ENCODE measurements at regions not wholly inside any gene's neighbourhood (a gene's known extent, or its start where the extent isn't known, plus 50 kb on each side); places are given as distances from the start of the nearest gene placed in this dataset.
"Not testable (repeated sequence)": the region's sequence is repeated elsewhere in the genome, so short reads cannot be mapped to it uniquely, and the experiment has no call there.

DNA sequence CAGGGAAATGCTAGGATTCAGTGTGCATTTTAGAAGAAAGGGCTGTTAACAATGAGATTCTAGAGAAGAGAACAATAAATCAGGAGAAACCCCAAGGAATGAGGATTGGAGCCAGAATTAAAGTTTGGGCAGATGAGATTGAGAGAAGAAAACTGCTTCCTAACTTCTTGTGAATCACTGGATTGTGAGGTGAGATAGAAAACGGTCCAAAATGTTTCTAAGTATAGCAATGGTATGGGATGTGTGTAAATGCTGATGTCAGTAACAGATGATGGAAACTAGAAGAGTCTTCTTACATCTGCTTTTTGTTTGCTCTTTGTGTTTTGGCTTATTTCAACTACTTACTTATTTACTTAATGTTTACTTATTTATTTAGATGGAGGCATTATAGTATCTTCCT lies 123.0 kb downstream of the KCNJ2 start:
- intact Hi-C loops (cut with DNase I; ENCODE audit: low total_unique reads), result no loop called here
- no peaks in the 10 kb centered on the region for H3K4me1 ChIP-seq
- no peak for DNase-seq

DNA sequence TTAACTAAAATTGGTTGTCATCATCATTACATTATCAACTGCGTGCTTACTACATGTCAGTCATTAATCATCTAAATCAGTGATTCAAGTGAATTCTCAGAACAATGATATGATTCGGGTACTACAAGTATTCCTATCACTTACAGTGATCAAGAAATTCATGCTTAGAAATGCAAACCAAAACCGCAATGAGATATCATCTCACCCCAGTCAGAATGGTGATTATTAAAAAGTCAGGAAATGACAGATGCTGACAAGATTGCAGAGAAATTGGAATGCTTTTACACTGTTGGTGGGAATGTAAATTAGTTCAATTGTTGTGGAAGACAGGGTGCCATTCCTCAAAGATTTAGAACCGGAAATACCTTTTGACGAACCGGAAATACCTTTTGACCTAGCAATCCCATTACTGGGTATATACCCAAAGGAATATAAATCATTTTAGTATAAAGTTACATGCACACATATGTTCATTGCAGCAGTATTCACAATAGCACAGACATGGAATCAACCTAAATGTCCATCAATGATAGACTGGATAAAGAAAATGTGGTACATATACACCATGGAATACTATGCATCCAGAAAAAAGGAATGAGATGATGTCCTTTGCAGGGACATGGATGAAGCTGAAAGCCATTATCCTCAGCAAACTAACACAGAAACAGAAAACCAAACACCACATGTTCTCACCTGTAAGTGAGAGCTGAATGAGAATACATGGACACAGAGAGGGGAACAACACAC lies 124.4 kb downstream of the KCNJ2 start:
- H3K27me3 ChIP-seq; H3K9me3 ChIP-seq; DNase-seq; H3K36me3 ChIP-seq; intact Hi-C loops (cut with DNase I; ENCODE audit: low total_unique reads); H3K27ac ChIP-seq; H3K4me3 ChIP-seq; H3K4me1 ChIP-seq: not testable (repeated sequence)

More for the DNA sequence above, 123.0 kb downstream of the KCNJ2 start:
- Histone ChIP-seq H3K36me3 (no peaks in the 10 kb centered on the region), H3K9me3 (no peaks in the 10 kb centered on the region), H3K27me3 (no peaks in the 10 kb centered on the region), H3K4me3 (no peak overlapping the region), H3K27ac (no peak overlapping the region)
- TF ChIP-seq, protein P1, sequence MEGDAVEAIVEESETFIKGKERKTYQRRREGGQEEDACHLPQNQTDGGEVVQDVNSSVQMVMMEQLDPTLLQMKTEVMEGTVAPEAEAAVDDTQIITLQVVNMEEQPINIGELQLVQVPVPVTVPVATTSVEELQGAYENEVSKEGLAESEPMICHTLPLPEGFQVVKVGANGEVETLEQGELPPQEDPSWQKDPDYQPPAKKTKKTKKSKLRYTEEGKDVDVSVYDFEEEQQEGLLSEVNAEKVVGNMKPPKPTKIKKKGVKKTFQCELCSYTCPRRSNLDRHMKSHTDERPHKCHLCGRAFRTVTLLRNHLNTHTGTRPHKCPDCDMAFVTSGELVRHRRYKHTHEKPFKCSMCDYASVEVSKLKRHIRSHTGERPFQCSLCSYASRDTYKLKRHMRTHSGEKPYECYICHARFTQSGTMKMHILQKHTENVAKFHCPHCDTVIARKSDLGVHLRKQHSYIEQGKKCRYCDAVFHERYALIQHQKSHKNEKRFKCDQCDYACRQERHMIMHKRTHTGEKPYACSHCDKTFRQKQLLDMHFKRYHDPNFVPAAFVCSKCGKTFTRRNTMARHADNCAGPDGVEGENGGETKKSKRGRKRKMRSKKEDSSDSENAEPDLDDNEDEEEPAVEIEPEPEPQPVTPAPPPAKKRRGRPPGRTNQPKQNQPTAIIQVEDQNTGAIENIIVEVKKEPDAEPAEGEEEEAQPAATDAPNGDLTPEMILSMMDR (IDR thresholded peaks at IDR 0.05), result no peak

DNA sequence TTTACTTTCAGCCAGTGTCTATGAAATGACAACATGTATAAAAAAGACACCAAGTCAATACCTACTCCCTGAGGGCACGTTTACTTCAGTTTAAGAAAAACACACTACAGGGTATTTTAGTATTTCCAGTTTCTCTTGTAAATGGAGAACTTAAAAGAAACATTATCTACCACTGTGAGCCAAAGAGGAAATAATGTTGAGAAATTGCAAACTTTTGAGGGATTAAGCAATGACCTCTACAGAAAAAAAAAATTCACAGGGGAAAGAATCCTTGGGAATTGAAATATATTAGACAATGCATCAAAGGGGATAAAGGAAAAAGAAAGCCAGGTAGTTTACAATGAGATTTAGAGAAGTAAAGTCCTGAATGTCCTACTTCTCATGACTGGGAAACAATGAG lies 126.0 kb downstream of the KCNJ2 start:
- DNase-seq, result no peak
- intact Hi-C loops (cut with DNase I; ENCODE audit: low total_unique reads), result no loop called here
- Histone ChIP-seq H3K9me3 (no peaks in the 10 kb centered on the region), H3K4me3 (no peak overlapping the region), H3K36me3 (no peaks in the 10 kb centered on the region), H3K27ac (no peak overlapping the region), H3K4me1 (no peaks in the 10 kb centered on the region), H3K27me3 (no peaks in the 10 kb centered on the region)
- TF ChIP-seq, protein P1 (IDR thresholded peaks at IDR 0.05), result no peak

DNA sequence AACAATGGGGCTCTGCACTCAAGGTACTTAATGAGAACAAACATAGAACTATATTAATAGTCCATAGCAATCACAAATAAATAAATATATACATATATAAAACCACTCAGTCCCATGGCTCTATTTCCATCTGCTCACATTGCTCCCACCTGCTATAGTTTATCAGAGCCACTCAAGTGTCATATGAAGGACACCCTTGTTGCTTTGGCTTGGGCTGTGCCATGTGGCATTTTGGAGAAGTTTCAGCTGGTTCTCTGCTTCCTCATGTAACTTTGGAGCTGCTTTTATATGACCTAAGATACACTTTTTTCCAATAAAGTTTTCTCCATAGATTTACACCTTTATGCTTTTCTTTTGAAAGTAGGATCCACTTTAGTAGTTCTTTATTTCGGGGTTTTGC lies 126.4 kb downstream of the KCNJ2 start:
- no peaks in the 10 kb centered on the region for H3K4me1 ChIP-seq
- intact Hi-C loops (cut with DNase I; ENCODE audit: low total_unique reads), result no loop called here
- no peak overlapping the region for H3K27ac ChIP-seq
- no peaks in the 10 kb centered on the region for H3K27me3 ChIP-seq
- DNase-seq, result peak in 1 of 2 donors; percentile 23
- TF ChIP-seq, protein P1 (IDR thresholded peaks at IDR 0.05), result no peak
- no peak overlapping the region for H3K4me3 ChIP-seq
- H3K36me3 ChIP-seq, result no peaks in the 10 kb centered on the region
- H3K9me3 ChIP-seq, result no peaks in the 10 kb centered on the region

DNA sequence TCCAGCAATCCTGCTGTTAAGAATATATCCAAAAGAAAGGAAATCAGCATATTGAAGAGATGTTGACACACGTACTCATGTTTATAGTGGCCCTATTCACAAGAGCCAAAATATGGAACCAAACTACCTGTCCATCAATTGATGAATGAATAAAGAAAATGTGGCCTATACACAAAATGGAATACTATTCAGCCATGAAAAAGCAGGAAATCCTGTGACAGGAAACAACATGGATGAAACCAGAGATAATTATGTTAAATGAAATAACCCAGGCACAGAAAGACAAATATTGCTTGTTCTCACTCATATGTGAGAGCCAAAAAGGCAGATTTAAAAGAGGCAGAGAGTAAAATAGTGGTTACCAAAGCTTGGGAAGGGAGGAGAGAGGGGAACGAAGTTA lies 127.1 kb downstream of the KCNJ2 start:
- DNase-seq, result no peak
- H3K36me3 ChIP-seq, result no peaks in the 10 kb centered on the region
- H3K27ac ChIP-seq, result no peak overlapping the region
- no peaks in the 10 kb centered on the region for H3K9me3 ChIP-seq
- no peaks in the 10 kb centered on the region for H3K4me1 ChIP-seq
- H3K4me3 ChIP-seq, result no peak overlapping the region
- H3K27me3 ChIP-seq, result no peaks in the 10 kb centered on the region
- intact Hi-C loops (cut with DNase I; ENCODE audit: low total_unique reads), result no loop called here
- TF ChIP-seq, protein P1 (IDR thresholded peaks at IDR 0.05), result no peak

DNA sequence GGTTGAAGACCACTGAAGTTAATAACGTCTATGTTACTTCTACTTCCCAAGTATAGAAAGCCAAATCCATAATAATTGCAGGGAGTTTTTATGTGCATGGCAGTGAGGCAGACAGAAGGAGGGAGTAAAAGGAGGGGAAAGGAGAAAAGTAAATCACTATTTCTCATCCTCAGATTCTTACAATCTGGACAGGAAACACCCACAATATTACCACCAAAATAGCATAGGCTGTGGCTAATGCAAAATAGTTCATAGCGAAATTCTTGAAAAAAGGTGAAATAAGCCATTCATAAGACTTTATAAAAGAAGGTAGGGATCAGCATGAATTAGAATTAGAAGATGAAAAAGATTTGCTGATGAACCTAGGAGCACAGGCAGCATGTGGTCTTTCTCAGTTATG lies 128.1 kb downstream of the KCNJ2 start:
- no peaks in the 10 kb centered on the region for H3K9me3 ChIP-seq
- TF ChIP-seq, protein P1 (IDR thresholded peaks at IDR 0.05), result no peak
- intact Hi-C loops (cut with DNase I; ENCODE audit: low total_unique reads), result no loop called here
- no peaks in the 10 kb centered on the region for H3K27me3 ChIP-seq
- no peak overlapping the region for H3K4me3 ChIP-seq
- no peaks in the 10 kb centered on the region for H3K36me3 ChIP-seq
- H3K4me1 ChIP-seq, result no peaks in the 10 kb centered on the region
- DNase-seq, result no peak
- no peak overlapping the region for H3K27ac ChIP-seq

All from tibial artery (tissue), 4 donors.